VCaP (cell line): ENCODE measurements at regions not wholly inside any gene's neighbourhood (a gene's known extent, or its start where the extent isn't known, plus 50 kb on each side); places are given as distances from the start of the nearest gene placed in this dataset.

Experiments used
- H3K27ac ChIP-seq: fragments of 450-650 bp; 2 replicates; pipeline ENCODE4 v1.5.1; 2017
- CTCF ChIP-seq: fragments of 450-650 bp; conservative IDR thresholded peaks from 2 replicates; pipeline ENCODE4 v1.5.1; 2017; ENCODE audit warnings: mild to moderate bottlenecking, moderate library complexity

- no peak for TF ChIP-seq CTCF
- H3K27ac ChIP-seq: no peak overlapping the region
These were observed 268.8 kb downstream of the SLITRK1 start for GRCh38 chr13:83613524-83613923.

- TF ChIP-seq CTCF: no peak
- no peak overlapping the region for H3K27ac ChIP-seq
These were observed 280.7 kb downstream of the SLITRK1 start for GRCh38 chr13:83601539-83601938.

GRCh38 chr13:83592095-83592494 lies 290.2 kb downstream of the SLITRK1 start:
- TF ChIP-seq CTCF: no peak
- no peak overlapping the region for H3K27ac ChIP-seq

- no peak overlapping the region for H3K27ac ChIP-seq
- TF ChIP-seq CTCF: no peak
These were observed 292.5 kb downstream of the SLITRK1 start for GRCh38 chr13:83589814-83590213.

- no peak overlapping the region for H3K27ac ChIP-seq
- TF ChIP-seq CTCF: no peak
These were observed 305.1 kb downstream of the SLITRK1 start for GRCh38 chr13:83577183-83577582.

- no peak overlapping the region for H3K27ac ChIP-seq
- no peak for TF ChIP-seq CTCF
These were observed 314.3 kb downstream of the SLITRK1 start for GRCh38 chr13:83568019-83568418.

GRCh38 chr13:83563499-83563898 lies 318.8 kb downstream of the SLITRK1 start:
- H3K27ac ChIP-seq: no peak overlapping the region
- no peak for TF ChIP-seq CTCF

GRCh38 chr13:83557845-83558244 lies 324.4 kb downstream of the SLITRK1 start:
- no peak for TF ChIP-seq CTCF
- H3K27ac ChIP-seq: no peak overlapping the region
